HS-27A (cell line): ENCODE measurements at regions not wholly inside any gene's neighbourhood (a gene's known extent, or its start where the extent isn't known, plus 50 kb on each side); places are given as distances from the start of the nearest gene placed in this dataset.
A peak's percentile ranks its signal among the peaks of the same experiment; 100 is the strongest.
"Not testable (repeated sequence)": the region's sequence is repeated elsewhere in the genome, so short reads cannot be mapped to it uniquely, and the experiment has no call there.

Source experiments
- DNase-seq: peaks from one replicate; pipeline ENCODE4 v3.0.0-alpha.2; 2012; ENCODE audit warnings: low read depth, missing footprints

DNA sequence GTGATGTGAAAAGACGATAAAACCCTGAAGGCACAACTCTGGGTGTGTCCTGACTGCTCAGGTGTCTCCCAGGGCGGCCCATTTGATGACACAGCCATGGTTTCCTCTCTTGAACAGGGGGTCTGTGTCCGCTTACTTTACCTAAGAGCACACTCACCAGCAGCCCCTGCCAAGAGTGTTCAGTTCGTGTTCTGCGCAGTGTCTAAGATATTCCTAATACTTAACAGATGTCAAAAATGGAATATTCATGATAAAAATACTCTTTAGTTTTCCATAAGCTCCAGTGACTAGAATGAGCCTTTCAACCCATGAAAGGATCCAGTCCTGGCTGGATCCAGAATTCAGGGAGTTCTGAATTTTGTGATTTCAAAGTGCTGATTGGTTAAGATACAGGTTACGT lies 492.4 kb downstream of the TNS3 start:
- no peak for DNase-seq

DNA sequence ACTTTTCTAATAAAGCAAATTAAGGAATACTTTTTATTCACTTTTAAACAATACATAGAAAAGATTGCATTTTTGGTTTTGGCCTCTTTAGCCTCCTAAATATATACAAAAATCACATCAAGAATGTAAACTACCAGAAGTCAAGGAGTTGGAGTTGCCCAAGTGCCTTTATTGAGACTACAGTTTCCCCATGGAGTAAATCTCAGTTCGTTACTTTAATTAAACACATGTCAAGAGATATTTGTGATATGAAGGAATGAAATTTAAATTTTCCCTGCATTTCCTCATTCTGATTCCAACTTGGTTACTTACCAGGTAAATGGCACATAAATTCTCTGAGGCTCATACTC lies 492.9 kb downstream of the TNS3 start:
- DNase-seq = no peak

DNA sequence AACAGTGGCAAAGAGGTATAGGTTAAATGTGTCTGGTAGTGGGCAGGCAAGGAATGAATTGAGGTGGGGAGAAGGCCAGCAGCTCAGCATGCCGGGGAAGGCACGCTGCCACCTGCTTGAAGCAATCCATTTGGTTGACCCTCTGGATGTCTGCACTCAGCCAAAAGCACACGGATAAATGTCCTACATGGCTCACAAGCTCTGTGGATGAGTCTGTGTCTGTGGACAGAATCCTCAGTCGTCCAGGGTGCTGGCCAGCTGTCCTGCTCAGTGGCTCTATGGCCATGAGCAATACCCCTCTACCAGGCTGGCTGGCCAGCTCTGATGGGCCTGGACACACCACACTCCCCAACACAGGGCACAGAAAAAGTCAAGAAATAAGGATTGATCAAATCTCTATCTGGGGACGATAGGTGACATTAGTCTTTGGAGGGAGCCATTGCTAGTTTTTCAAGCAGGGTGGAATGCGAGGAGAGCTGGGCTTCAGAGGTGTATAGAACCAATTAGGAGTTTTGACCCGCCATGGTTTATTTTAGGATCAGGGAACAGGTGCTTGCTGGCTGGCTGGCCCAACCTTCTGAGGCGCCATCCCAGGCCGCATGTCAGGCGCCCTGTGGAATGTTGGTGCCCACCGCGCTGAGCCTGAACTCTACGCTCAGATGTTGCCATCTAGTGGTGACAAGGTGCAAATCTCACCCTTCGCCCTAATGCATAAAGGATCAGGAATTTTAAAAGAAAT lies 493.4 kb downstream of the TNS3 start:
- peak; percentile 43 for DNase-seq

DNA sequence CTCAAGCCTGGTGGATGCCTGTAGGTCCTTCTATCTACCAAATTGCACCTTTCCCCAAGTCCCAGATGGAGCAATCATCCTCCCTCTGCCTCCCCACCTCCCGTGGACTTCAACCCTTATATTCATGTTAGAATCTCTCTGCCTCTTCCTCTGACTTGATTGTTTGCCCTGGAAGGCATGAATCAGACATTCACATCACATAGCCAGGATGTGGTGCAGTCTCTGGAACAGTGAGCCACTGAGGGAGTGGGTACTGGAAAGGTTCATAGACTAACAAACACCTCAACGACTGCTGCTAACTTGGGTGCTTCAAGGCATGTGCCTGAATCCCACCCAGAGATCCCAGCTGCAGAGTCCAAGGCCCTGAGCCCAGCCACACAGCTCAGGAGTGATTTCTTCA lies 494.0 kb downstream of the TNS3 start:
- DNase-seq = no peak

DNA sequence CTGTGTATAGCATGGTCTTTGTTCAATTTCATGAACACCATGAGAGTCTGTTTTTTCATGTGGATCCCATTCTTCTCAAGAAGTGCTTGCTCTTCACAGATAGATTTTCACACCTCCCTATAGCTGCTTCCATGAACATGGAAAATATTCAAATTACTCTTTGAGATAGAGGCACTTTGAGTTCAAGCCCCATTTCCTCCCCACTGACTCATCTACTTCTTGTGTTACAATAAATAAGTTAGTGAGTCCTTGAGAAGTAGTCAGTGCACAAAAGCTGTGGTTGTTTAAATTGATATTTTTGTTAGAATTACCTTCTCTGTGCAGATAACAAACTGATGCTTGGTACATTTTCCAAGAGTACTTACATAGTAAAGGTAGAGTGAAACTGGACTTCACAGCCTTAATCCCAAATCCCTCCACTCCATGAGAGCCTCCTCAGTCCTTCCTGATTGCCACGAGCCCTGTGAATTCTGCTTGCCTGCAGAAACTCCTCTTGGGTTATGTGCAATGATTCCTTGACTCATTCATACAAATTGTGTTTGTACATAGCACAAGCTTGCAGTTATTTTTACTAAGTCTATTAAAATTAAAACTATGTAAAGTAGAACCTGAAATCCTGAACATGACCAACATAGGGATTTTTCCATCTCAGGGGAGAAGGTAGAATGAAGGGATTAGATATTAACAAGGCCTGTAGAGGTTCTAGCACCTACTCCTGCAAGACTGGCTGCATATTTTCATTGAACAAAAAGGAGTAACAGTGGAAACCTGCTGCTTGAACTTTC lies 496.2 kb downstream of the TNS3 start:
- no peak for DNase-seq

DNA sequence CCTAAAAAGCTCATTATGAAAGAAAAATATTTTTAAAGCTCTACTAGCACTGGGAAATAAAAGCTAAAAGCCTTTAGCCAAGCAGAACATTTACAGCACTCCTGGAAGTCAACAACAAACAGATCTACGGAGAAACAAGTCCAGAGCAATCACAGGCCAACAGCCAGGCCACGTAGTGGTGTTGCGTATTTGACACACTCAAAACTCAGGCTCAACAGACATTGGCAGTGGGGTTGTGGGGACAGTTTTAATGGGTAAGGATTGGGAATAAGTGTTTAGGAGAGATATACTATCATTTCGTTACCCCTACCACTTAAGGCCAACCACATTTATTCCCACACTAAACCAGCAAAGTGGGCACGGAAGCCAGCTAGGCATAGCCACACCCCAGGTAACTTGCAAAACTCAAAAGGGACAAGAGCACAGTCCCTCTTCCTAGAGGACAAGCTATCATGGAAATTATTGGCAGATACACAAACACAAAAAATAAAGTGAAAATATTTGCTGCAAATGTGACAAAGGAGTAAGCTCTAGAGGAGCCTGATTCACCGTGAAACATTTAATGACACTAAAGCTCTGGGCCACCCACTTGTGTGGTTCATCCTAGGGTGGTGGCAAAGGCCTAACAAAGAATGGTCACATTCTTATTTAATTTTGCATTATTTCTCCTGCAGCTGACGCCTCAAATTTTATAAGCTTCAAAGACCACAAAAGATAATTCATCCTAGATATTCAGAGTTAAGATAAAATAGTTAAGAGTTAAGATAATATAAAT lies 498.2 kb downstream of the TNS3 start:
- no peak for DNase-seq

DNA sequence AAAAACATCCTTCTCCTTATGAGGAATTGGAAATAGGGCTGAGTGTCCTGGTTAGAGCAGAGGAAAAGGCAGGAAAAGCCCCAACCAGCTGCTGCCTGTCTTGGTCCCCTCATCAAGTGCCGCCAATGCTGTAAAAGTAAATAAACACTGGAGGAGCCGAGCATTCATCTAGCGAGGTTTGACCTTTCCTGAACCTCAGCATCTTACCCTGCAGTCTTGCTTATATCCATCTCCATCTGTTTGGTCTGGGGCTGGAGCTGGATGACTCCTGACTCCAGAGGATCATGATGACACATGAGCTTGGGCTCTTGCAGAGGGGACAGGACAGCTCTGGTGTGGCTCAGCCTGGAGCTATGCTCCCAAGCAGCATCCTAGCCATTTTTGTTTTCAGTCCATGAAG lies 501.1 kb downstream of the TNS3 start:
- DNase-seq = no peak

DNA sequence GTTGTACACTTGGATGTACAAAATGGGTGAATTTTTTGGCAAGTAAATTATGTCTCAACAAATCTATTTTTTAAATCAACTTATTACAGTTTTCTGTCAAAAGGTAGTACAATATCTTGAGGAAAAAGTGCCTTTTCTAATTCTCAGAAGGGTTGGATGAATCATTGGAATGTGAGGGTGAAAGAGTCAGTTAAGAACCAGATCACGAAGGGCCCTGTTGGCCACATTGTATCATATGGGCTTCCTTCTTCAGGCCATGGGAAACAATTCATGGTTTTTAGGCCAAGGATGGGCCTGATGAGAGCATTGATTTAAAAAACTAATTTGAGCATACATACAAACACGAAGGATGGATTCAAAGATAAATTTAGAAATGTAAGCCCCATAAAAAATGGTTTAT lies 503.7 kb downstream of the TNS3 start:
- DNase-seq = no peak

GRCh38 chr7:47074702-47075153 lies 507.2 kb downstream of the TNS3 start:
- DNase-seq = no peak

DNA sequence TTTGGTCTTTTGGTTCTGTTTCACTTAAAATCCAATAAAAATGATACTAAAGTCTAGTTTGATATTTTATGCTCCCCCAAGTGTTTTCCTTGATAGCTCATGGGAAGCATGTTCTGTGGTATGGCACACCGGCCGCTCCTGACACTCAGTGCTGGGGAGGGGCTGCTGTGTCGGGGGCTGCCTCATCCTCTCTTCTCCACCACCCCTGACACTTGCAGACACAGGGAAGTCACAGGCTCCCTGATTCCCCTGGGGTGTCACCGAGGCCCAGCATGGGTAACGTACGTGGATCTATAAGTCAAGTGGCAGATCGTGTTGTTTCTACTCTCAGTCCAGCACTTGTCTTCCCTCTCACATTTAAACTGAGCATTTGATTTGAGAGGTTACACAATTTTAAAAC lies 508.6 kb downstream of the TNS3 start:
- no peak for DNase-seq

DNA sequence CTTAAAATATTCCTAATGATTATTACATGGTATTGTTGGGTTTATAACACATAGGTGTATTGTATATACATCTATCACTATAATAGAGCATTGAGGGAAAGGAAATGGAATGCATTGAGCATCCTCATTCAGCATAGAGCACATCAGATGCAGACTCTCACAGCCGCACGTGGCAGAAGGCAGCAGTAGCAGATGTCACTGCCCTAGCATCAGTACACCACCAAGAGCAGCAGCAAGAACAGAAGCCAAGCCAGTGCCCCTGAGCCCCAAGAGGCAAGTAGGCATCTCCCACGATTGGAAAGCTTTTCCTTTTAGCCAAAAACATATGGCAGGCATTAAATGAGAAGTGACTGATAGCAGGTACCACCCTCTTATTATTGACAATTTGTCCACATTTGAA lies 510.0 kb downstream of the TNS3 start:
- DNase-seq = no peak

- DNase-seq = no peak
These were observed 512.4 kb downstream of the TNS3 start for GRCh38 chr7:47069385-47070076.

GRCh38 chr7:47066976-47067614 lies 514.8 kb downstream of the TNS3 start:
- DNase-seq = no peak

- no peak for DNase-seq
These were observed 525.2 kb downstream of the TNS3 start for GRCh38 chr7:47056731-47057130.

DNA sequence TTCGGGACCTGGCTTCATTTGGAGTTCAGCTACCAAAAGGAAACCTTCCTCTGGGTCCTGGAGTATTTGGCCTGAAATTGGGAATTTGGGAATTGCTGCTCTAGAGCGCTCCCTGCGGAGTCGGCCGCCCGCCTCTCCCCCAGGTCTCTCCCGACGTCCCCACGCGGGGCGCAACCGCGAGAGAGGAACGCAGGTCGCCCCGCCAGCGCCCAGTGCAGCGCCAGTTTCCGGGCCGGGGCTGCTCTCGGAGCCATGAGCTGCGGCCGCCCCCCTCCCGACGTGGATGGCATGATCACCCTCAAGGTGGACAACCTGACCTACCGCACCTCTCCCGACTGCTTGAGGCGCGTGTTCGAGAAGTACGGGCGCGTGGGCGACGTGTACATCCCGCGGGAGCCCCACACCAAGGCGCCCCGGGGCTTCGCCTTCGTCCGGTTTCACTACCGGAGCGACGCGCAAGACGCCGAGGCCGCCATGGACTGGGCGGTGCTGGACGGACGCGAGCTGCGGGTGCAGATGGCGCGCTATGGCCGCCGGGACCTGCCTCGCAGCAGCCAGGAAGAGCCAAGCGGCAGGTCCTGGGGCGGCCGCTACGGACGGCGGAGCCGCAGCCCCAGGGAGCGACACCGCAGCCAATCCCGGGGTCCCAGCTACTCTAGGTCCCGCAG lies 529.2 kb downstream of the TNS3 start:
- DNase-seq = not testable (repeated sequence)

DNA sequence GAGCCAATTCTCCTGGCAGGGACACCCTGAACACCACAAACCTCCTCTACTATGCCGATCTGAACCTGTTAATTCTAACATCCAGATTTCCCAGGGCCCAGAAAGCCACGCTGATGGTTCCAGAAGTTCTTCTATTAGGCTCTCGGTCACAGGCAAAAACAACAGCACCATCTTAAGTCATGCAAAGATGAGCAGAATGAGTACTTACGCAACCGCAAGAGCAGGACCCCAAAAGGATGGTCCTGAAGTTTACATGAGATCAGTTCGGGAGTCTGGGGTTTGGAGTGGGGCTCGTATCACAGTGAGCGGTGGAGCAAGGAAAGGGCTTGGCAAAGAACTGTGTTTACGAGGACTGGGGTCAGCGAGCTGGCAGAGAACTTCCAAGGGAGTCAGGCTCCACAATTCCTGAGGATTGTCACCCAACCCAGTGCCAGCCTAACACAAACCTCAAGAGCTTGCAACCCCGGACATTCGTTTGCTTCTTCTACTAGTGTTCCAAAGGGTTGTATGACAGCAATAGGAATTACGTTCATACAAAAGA lies 532.6 kb downstream of the TNS3 start:
- DNase-seq = no peak

- no peak for DNase-seq
These were observed 534.5 kb downstream of the TNS3 start for GRCh38 chr7:47047384-47047783.

DNA sequence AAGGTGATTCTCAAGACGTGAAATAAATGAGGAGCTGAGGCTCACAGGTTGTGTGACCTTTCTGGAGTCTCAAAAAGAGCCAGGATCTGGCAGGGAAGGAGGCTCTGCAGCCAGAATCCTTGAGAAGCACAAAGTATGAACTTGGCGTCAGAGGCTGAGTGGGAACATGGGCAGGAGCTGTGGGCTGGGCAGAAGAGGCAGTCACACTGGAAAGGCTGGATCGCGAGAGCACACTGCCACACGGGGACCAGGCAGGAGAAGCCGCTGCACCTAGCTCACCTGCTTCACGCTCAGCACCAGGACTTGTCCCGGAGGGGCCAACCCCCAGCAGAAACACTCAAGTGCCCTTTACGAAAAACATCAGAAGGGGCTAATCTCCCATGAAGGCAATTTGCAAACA lies 535.0 kb downstream of the TNS3 start:
- DNase-seq = no peak

- no peak for DNase-seq
These were observed 536.5 kb downstream of the TNS3 start for GRCh38 chr7:47045207-47046051.

DNA sequence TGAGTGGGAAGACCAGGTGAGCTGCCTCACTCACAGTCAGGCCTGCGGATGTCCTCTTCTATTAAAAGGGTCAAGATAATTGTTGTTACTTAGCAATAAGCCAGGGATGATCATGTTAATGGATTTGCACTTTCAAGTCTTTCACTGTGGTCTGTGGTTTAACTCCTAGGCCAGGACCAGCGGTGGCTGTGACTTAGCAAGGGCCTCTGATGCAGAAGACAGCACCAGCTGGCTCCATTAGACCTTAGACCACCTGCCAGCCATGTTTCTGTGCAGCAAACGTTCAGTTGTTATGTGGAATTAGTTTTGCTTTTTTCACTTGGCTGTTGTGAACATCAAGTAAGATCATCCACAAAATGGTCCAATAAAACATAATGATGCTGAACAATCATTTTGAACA lies 537.3 kb downstream of the TNS3 start:
- DNase-seq = no peak
